Caco-2 (cell line): ENCODE measurements at regions not wholly inside any gene's neighbourhood (a gene's known extent, or its start where the extent isn't known, plus 50 kb on each side); places are given as distances from the start of the nearest gene placed in this dataset.

Source experiments
- BruUV-seq: library from RNA; stranded (reverse); fragments of 400-500 nt; replicated peaks from 2 replicates; lab custom pipeline; 2021; lab: Mats Ljungman, UMichigan
- CTCF ChIA-PET: fragments of 300-600 bp; sonication (Branson Sonifier 250); formaldehyde crosslinking; loops from one replicate; lab custom pipeline; 2022; ENCODE audit warnings: antibody characterized with exemption; lab: Charles Lee
- POLR2A ChIA-PET: fragments of 300-600 bp; sonication (Branson Sonifier 250); formaldehyde crosslinking; loops from one replicate; lab custom pipeline; 2022; ENCODE audit warnings: antibody characterized with exemption; lab: Charles Lee
- DNase-seq, 2 experiments: peaks; one replicate each; pipeline versions ENCODE4 v3.0.0 to v3.0.0-alpha.2; 2020 to 2022
- H3K27me3 ChIP-seq: replicated peaks from 2 replicates; pipeline ENCODE4 v1.6.0; 2011; ENCODE audit warnings: low read length; ENCODE audit not compliant: control insufficient read depth, insufficient read depth
- H3K36me3 ChIP-seq: 2 replicates; pipeline ENCODE4 v1.5.1; 2011; ENCODE audit warnings: low read length; ENCODE audit not compliant: control insufficient read depth, insufficient read depth
- H3K4me1 ChIP-seq: fragments of 250-450 bp; sonication (Bioruptor Pico); 2 replicates; pipeline ENCODE4 v1.5.1; 2020; ENCODE audit warnings: mild to moderate bottlenecking
- H3K4me3 ChIP-seq: 2 replicates; pipeline ENCODE4 v1.5.1; 2011; ENCODE audit warnings: low read depth, mild to moderate bottlenecking, control low read depth, low read length
- H3K9me3 ChIP-seq: fragments of 250-450 bp; sonication (Bioruptor Pico); 2 replicates; pipeline ENCODE4 v1.5.1; 2020; ENCODE audit warnings: mild to moderate bottlenecking, moderate library complexity
- H3K27ac Mint-ChIP-seq: one replicate; pipeline ENCODE4 v1.8.0; 2022; ENCODE audit warnings: mixed read lengths; ENCODE audit not compliant: unreplicated experiment
- H3K27me3 Mint-ChIP-seq: one replicate; pipeline ENCODE4 v1.8.0; 2022; ENCODE audit warnings: mixed read lengths; ENCODE audit not compliant: insufficient read depth, unreplicated experiment
- H3K36me3 Mint-ChIP-seq: one replicate; pipeline ENCODE4 v1.8.0; 2022; ENCODE audit warnings: mild to moderate bottlenecking, mixed read lengths; ENCODE audit not compliant: insufficient read depth, unreplicated experiment
- H3K4me1 Mint-ChIP-seq: one replicate; pipeline ENCODE4 v1.8.0; 2022; ENCODE audit warnings: low read depth, mixed read lengths; ENCODE audit not compliant: unreplicated experiment
- H3K4me3 Mint-ChIP-seq: one replicate; pipeline ENCODE4 v1.8.0; 2022; ENCODE audit warnings: mild to moderate bottlenecking, moderate library complexity, mixed read lengths; ENCODE audit not compliant: unreplicated experiment
- H3K9me3 Mint-ChIP-seq: one replicate; pipeline ENCODE4 v1.8.0; 2022; ENCODE audit warnings: mixed read lengths; ENCODE audit not compliant: unreplicated experiment
- CTCF ChIP-seq, 2 experiments: fragments of 200-600 bp in 1 of 2; IDR thresholded peaks; 1 replicate in 1 of 2; 2 replicates in 1 of 2; pipeline versions ENCODE4 v1.5.1 to v1.8.0; 2011 to 2022; ENCODE audit warnings: antibody characterized with exemption in 1 of 2, control low read depth in 1 of 2, inconsistent platforms in 1 of 2, low read depth in 1 of 2, low read length in 1 of 2, mild to moderate bottlenecking in 1 of 2, moderate library complexity in 1 of 2; ENCODE audit not compliant: insufficient read depth in 1 of 2, severe bottlenecking in 1 of 2, unreplicated experiment in 1 of 2
- intact Hi-C: fragments of 100-400 bp; cut with micrococcal nuclease; formaldehyde crosslinking; loops from one replicate; pipeline ENCODE4 v1.10.0; 2022; ENCODE audit not compliant: unreplicated experiment

- CTCF ChIA-PET, result no interaction called here
- Histone ChIP-seq H3K4me1 (no peaks in the 10 kb centered on the region), H3K36me3 (no peaks in the 10 kb centered on the region), H3K4me3 (no peak overlapping the region), H3K27me3 (no peaks in the 10 kb centered on the region; the same call in 1 of the 2 replicates), H3K9me3 (peaks cover 3% of the 10 kb centered on the region; the same call in 1 of the 2 replicates)
- intact Hi-C loops, result no loop called here
- no peak for TF ChIP-seq CTCF (IDR thresholded peaks at IDR 0.05; ENCODE audit: insufficient read depth in 1 of 2, low read depth in 1 of 2, low read length in 1 of 2, severe bottlenecking in 1 of 2, unreplicated experiment in 1 of 2)
- Mint-ChIP-seq H3K27ac (no peak overlapping the region), H3K4me1 (no peaks in the 10 kb centered on the region), H3K4me3 (no peak overlapping the region), H3K9me3 (no peaks in the 10 kb centered on the region), H3K27me3 (peaks cover 6% of the 10 kb centered on the region), H3K36me3 (no peaks in the 10 kb centered on the region)
- no peak for DNase-seq
- BruUV-seq, result no TSS peak
- POLR2A ChIA-PET, result no interaction called here
These were observed 284.6 kb upstream of the ZC3H12C start for GRCh38 chr11:109808569-109808968.

- BruUV-seq, result no TSS peak
- Mint-ChIP-seq H3K27ac (no peak overlapping the region), H3K27me3 (peaks cover 12% of the 10 kb centered on the region), H3K36me3 (no peaks in the 10 kb centered on the region), H3K4me3 (no peak overlapping the region), H3K4me1 (no peaks in the 10 kb centered on the region), H3K9me3 (no peaks in the 10 kb centered on the region)
- no peaks in the 10 kb centered on the region for H3K9me3 ChIP-seq
- no peak for TF ChIP-seq CTCF (IDR thresholded peaks at IDR 0.05; ENCODE audit: insufficient read depth in 1 of 2, low read depth in 1 of 2, low read length in 1 of 2, severe bottlenecking in 1 of 2, unreplicated experiment in 1 of 2)
- POLR2A ChIA-PET, result no interaction called here
- no peaks in the 10 kb centered on the region; the same call in none of the 2 replicates for H3K27me3 ChIP-seq
- CTCF ChIA-PET, result no interaction called here
- intact Hi-C loops, result no loop called here
- no peak for DNase-seq
- no peak overlapping the region for H3K4me3 ChIP-seq
- no peaks in the 10 kb centered on the region for H3K36me3 ChIP-seq
- H3K4me1 ChIP-seq, result no peaks in the 10 kb centered on the region
These were observed 278.4 kb upstream of the ZC3H12C start for GRCh38 chr11:109814824-109815223.

GRCh38 chr11:109815500-109816150 lies 277.6 kb upstream of the ZC3H12C start:
- Histone ChIP-seq H3K27me3 (no peaks in the 10 kb centered on the region; the same call in 1 of the 2 replicates), H3K4me3 (no peak overlapping the region), H3K36me3 (no peaks in the 10 kb centered on the region), H3K4me1 (no peaks in the 10 kb centered on the region), H3K9me3 (no peaks in the 10 kb centered on the region)
- Mint-ChIP-seq H3K4me1 (no peaks in the 10 kb centered on the region), H3K27ac (no peak overlapping the region), H3K4me3 (no peak overlapping the region), H3K36me3 (no peaks in the 10 kb centered on the region), H3K27me3 (peaks cover 12% of the 10 kb centered on the region), H3K9me3 (no peaks in the 10 kb centered on the region)
- intact Hi-C loops, result no loop called here
- ChIA-PET CTCF (no interaction called here), POLR2A (interaction anchor here (0.6 kb wide), 1 partner anchor 18 kb away, joined by 5 read pairs; no protein-coding TSS in a partner anchor)
- TF ChIP-seq CTCF (IDR thresholded peaks at IDR 0.05; ENCODE audit: insufficient read depth in 1 of 2, low read depth in 1 of 2, low read length in 1 of 2, severe bottlenecking in 1 of 2, unreplicated experiment in 1 of 2), result no peak
- DNase-seq, result no peak
- no TSS peak for BruUV-seq
